OCI-LY1 (cell line): ENCODE measurements at regions not wholly inside any gene's neighbourhood (a gene's known extent, or its start where the extent isn't known, plus 50 kb on each side); places are given as distances from the start of the nearest gene placed in this dataset.

ENCODE experiments used
- EZH2 ChIP-seq: fragments of 200-600 bp; sonication (generic), shearing (Covaris generic); IDR thresholded peaks from 2 replicates; pipeline ENCODE4 v1.8.0; 2017; ENCODE audit warnings: borderline replicate concordance, mixed run types, mild to moderate bottlenecking, antibody characterized with exemption, low read length, moderate library complexity, mixed read lengths
- TF ChIP-seq, protein P1 (sequence below): fragments of 200-600 bp; sonication (generic), shearing (Covaris generic); IDR thresholded peaks from 2 replicates; pipeline ENCODE4 v1.5.1; 2017; ENCODE audit warnings: mild to moderate bottlenecking, antibody characterized with exemption, low read length, moderate library complexity, mixed read lengths

DNA sequence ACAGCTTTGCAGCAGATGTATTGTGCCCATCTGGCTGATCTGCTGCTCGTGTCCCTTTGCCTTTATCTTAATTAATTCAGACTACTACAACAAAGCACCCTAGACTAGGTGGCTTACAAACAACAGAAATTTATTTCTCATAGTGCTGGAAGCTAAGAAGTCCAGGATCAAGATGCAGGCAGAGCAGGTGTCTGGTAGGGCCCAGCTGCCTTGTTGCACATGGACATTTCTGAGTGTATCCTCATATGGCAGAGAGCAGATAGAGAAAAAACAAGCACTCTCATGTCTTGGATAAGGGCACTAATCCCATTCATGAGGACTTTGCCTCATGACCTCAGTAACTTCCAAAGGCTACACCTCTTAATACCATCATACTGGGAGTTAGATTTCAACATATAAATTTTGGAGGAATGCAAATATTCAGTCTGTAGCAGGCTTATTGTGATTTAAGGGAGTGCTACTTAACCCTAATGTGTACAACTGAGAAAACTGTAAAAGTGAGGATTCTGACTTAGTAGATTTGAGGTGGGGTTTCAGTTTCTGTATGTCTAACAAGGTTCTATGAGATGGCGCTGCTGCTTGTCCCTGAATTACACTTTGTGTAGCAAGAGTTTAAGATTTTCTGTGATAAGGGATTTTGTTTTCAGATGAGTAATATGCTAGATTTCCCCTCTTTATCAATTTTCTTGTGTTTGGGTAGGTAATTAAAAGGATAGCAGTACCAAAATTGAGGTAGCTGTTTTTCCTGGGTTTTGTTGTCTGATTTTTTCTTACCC lies 473.2 kb upstream of the TECRL start:
- TF ChIP-seq, protein P1, sequence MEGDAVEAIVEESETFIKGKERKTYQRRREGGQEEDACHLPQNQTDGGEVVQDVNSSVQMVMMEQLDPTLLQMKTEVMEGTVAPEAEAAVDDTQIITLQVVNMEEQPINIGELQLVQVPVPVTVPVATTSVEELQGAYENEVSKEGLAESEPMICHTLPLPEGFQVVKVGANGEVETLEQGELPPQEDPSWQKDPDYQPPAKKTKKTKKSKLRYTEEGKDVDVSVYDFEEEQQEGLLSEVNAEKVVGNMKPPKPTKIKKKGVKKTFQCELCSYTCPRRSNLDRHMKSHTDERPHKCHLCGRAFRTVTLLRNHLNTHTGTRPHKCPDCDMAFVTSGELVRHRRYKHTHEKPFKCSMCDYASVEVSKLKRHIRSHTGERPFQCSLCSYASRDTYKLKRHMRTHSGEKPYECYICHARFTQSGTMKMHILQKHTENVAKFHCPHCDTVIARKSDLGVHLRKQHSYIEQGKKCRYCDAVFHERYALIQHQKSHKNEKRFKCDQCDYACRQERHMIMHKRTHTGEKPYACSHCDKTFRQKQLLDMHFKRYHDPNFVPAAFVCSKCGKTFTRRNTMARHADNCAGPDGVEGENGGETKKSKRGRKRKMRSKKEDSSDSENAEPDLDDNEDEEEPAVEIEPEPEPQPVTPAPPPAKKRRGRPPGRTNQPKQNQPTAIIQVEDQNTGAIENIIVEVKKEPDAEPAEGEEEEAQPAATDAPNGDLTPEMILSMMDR, result no peak
- no peak for TF ChIP-seq EZH2
